ENCODE measurements at regions not wholly inside any gene's neighbourhood (a gene's known extent, or its start where the extent isn't known, plus 50 kb on each side); places are given as distances from the start of the nearest gene placed in this dataset.

GRCh38 chr20:52612046-52612632 lies 360.0 kb upstream of the TSHZ2 start:
- TF ChIP-seq CTCF (IDR thresholded peaks at IDR 0.05) (no peak), POLR2AphosphoS5 (IDR thresholded peaks at IDR 0.05; ENCODE audit: low read depth, low read length) (no peak), TCF7L2 (IDR thresholded peaks at IDR 0.05; ENCODE audit: low read depth, low read length) (no peak), REST (IDR thresholded peaks at IDR 0.05; ENCODE audit: insufficient read depth in 1 of 2, low read depth in 2 of 2, low read length in 1 of 2) (no peak), SIN3A (IDR thresholded peaks at IDR 0.05; ENCODE audit: borderline replicate concordance, insufficient read depth, low read depth, low read length) (no peak)
